Neuronal stem cell (in vitro differentiated cells): ENCODE measurements at regions not wholly inside any gene's neighbourhood (a gene's known extent, or its start where the extent isn't known, plus 50 kb on each side); places are given as distances from the start of the nearest gene placed in this dataset.

Source experiments
- DNase-seq: peaks from one replicate; pipeline ENCODE4 v3.0.0-alpha.2; 2013; ENCODE audit warnings: low spot score
- H2AFZ ChIP-seq: one replicate; pipeline ENCODE4 v1.6.1; 2013; ENCODE audit warnings: mild to moderate bottlenecking, low read length, inconsistent platforms
- H2AK5ac ChIP-seq: 2 replicates; pipeline ENCODE4 v1.6.1; 2013; ENCODE audit warnings: low read depth, mild to moderate bottlenecking, inconsistent platforms, low read length, moderate library complexity, mixed read lengths
- H2BK120ac ChIP-seq: 2 replicates; pipeline ENCODE4 v1.6.1; 2013; ENCODE audit warnings: low read depth, mild to moderate bottlenecking, inconsistent platforms, low read length, moderate library complexity, mixed read lengths
- H2BK12ac ChIP-seq: one replicate; pipeline ENCODE4 v1.6.1; 2013; ENCODE audit warnings: low read length, inconsistent platforms
- H2BK15ac ChIP-seq: 2 replicates; pipeline ENCODE4 v1.6.1; 2013; ENCODE audit warnings: mild to moderate bottlenecking, low read length, inconsistent platforms, mixed read lengths
- H2BK5ac ChIP-seq: one replicate; pipeline ENCODE4 v1.6.1; 2013; ENCODE audit warnings: inconsistent platforms, mild to moderate bottlenecking, low read length, moderate library complexity
- H3K14ac ChIP-seq: one replicate; pipeline ENCODE4 v1.6.1; 2013; ENCODE audit warnings: low read length, inconsistent platforms
- H3K18ac ChIP-seq: 2 replicates; pipeline ENCODE4 v1.6.1; 2013; ENCODE audit warnings: low read length, inconsistent platforms
- H3K23ac ChIP-seq: 2 replicates; pipeline ENCODE4 v1.6.1; 2013; ENCODE audit warnings: low read depth, mild to moderate bottlenecking, mixed read lengths, low read length, inconsistent platforms; ENCODE audit not compliant: poor library complexity
- H3K27ac ChIP-seq: replicated peaks from 3 replicates; pipeline ENCODE4 v1.5.1; 2013; ENCODE audit warnings: low read length, inconsistent platforms
- H3K27me3 ChIP-seq, 3 experiments: 2 replicates each; pipeline ENCODE4 v1.6.1; 2013; ENCODE audit warnings: low read length in 3 of 3, mild to moderate bottlenecking in 2 of 3, inconsistent platforms in 1 of 3, low read depth in 1 of 3, mixed read lengths in 1 of 3, moderate library complexity in 1 of 3; ENCODE audit not compliant: control insufficient read depth in 3 of 3, insufficient read depth in 3 of 3
- H3K36me3 ChIP-seq, 2 donors: replicated peaks in 1 of 2; 2 replicates each; pipeline ENCODE4 v1.6.1; 2013; ENCODE audit warnings: low read length in 2 of 2; ENCODE audit not compliant: control insufficient read depth in 2 of 2, insufficient read depth in 2 of 2
- H3K4ac ChIP-seq: 2 replicates; pipeline ENCODE4 v1.6.1; 2013; ENCODE audit warnings: inconsistent platforms, mild to moderate bottlenecking, low read length, moderate library complexity
- H3K4me1 ChIP-seq, 2 donors: 1 replicate in 1 of 2; 2 replicates in 1 of 2; pipeline ENCODE4 v1.6.1; 2013; ENCODE audit warnings: low read length in 2 of 2, low read depth in 1 of 2; ENCODE audit not compliant: control insufficient read depth in 2 of 2, insufficient read depth in 1 of 2
- H3K4me2 ChIP-seq: one replicate; pipeline ENCODE4 v1.6.1; 2013; ENCODE audit warnings: mild to moderate bottlenecking, low read length, inconsistent platforms; ENCODE audit not compliant: insufficient read depth, poor library complexity, severe bottlenecking
- H3K4me3 ChIP-seq, 2 donors: 2 replicates each; pipeline ENCODE4 v1.5.1; 2013; ENCODE audit warnings: low read length in 2 of 2, mild to moderate bottlenecking in 2 of 2, inconsistent platforms in 1 of 2, moderate library complexity in 1 of 2
- H3K79me1 ChIP-seq: one replicate; pipeline ENCODE4 v1.6.1; 2013; ENCODE audit warnings: low read depth, mild to moderate bottlenecking, inconsistent platforms, low read length, moderate library complexity
- H3K9ac ChIP-seq: one replicate; pipeline ENCODE4 v1.6.1; 2013; ENCODE audit warnings: mild to moderate bottlenecking, low read depth, low read length, inconsistent platforms; ENCODE audit not compliant: poor library complexity
- H3K9me3 ChIP-seq, 2 donors: replicated peaks in 1 of 2; 2 replicates each; pipeline versions ENCODE3 to v1.6.1; 2013; ENCODE audit warnings: low read length in 2 of 2, mild to moderate bottlenecking in 2 of 2, inconsistent platforms in 1 of 2, low read depth in 1 of 2, mixed read lengths in 1 of 2, moderate library complexity in 1 of 2; ENCODE audit not compliant: control insufficient read depth in 2 of 2, insufficient read depth in 1 of 2
- H4K8ac ChIP-seq: one replicate; pipeline ENCODE4 v1.6.1; 2013; ENCODE audit warnings: low read depth, mild to moderate bottlenecking, inconsistent platforms, low read length, moderate library complexity
- H4K91ac ChIP-seq: one replicate; pipeline ENCODE4 v1.6.1; 2013; ENCODE audit warnings: low read length, low read depth, mild to moderate bottlenecking, inconsistent platforms; ENCODE audit not compliant: poor library complexity
- WGBS, 2 donors: extraction: QIAGEN DNeasy Blood & Tissue Kit; methylation state at CpG; one replicate each; pipeline ENCODE4 v1.1.7; 2013; ENCODE audit warnings: missing lambda C conversion rate in 2 of 2, mixed read lengths in 1 of 2; ENCODE audit not compliant: insufficient read length in 2 of 2, insufficient replicate concordance in 1 of 2; ENCODE audit errors: extremely low coverage in 2 of 2; 5-methylcytosine and 5-hydroxymethylcytosine counted together

DNA sequence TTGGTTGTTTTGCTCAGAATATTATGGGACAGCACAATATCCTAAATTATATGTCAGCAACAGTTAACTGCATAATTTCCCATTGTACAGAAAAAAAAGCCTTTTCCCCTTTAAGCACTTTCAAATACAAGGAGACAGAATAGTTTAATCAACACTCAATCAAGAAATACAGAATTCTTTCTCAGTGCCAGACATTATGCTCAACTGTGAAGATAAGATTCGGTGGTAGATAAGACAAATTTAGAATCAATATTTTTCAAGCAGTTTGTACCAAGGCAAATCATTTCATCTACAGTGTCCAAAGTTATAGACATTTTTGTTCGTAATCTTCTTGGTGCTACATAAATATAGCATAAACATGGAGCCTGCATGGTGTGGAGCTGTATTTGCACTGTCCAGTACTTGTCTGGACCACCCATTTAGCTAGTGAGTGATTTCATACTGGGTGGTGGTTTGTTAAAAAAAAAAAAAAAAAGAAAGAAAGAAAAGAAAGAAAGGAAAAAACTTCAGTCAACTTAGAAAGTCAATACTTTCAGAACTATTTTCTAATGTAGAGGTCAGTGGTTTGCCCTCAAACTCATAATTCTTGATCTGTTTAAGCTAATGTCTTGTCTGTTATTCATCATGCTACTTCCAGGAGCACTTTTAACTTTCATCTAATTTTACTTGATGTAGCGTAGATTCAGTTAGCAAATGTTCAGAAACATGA is 522.9 kb downstream of the FAT4 start:
- no peak overlapping the region for H2BK15ac ChIP-seq
- H2BK120ac ChIP-seq: no peak overlapping the region
- H3K36me3 ChIP-seq: no peaks in the 10 kb centered on the region
- no peak overlapping the region for H3K4me3 ChIP-seq
- H3K9me3 ChIP-seq: no peaks in the 10 kb centered on the region
- H4K8ac ChIP-seq: no peak overlapping the region
- H2BK12ac ChIP-seq: no peak overlapping the region
- H3K14ac ChIP-seq: no peak overlapping the region
- H3K9ac ChIP-seq: no peak overlapping the region
- no peak overlapping the region for H3K18ac ChIP-seq
- no peak overlapping the region for H2BK5ac ChIP-seq
- no CpG with 5 or more reads among the region's 3 CpGs for WGBS, 2 donors
- no peak overlapping the region for H3K4me2 ChIP-seq
- no peak overlapping the region for H2AK5ac ChIP-seq
- no peak overlapping the region for H4K91ac ChIP-seq
- no peak for DNase-seq
- H3K4me1 ChIP-seq: no peaks in the 10 kb centered on the region
- H3K79me1 ChIP-seq: no peaks in the 10 kb centered on the region
- no peak overlapping the region for H2AFZ ChIP-seq
- no peak overlapping the region for H3K27ac ChIP-seq
- no peak overlapping the region for H3K23ac ChIP-seq
- no peaks in the 10 kb centered on the region for H3K27me3 ChIP-seq
- H3K4ac ChIP-seq: no peak overlapping the region

DNA sequence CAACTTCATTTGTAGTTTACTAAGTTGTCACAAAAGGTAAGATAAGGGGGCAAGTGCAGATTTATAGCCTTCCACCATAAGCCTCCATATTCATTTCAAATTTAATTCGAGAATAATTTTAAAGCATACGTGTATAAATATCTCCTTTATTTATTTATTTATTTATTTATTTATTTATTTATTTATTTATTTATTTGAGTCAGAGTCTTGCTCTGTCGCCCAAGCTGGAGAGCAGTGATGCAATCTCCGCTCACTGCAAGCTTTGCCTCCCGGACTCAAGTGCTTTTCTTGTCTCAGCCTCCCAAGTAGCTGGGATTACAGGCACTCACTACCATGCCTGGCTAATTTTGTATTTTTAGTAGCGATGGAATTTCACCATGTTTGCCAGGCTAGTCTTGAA is 523.4 kb downstream of the FAT4 start:
- no CpG with 5 or more reads among the region's 6 CpGs for WGBS, 2 donors
- no peak overlapping the region for H4K91ac ChIP-seq
- H2AK5ac ChIP-seq: no peak overlapping the region
- H4K8ac ChIP-seq: no peak overlapping the region
- H3K4ac ChIP-seq: no peak overlapping the region
- H3K4me3 ChIP-seq: no peak overlapping the region
- DNase-seq: no peak
- H2AFZ ChIP-seq: no peak overlapping the region
- H3K4me1 ChIP-seq: no peaks in the 10 kb centered on the region
- H3K23ac ChIP-seq: no peak overlapping the region
- H2BK5ac ChIP-seq: no peak overlapping the region
- H3K9me3 ChIP-seq: no peaks in the 10 kb centered on the region
- no peak overlapping the region for H3K9ac ChIP-seq
- H3K4me2 ChIP-seq: no peak overlapping the region
- H3K36me3 ChIP-seq: no peaks in the 10 kb centered on the region
- H3K27ac ChIP-seq: no peak overlapping the region
- H2BK15ac ChIP-seq: no peak overlapping the region
- H2BK120ac ChIP-seq: no peak overlapping the region
- H2BK12ac ChIP-seq: no peak overlapping the region
- H3K18ac ChIP-seq: no peak overlapping the region
- no peaks in the 10 kb centered on the region for H3K27me3 ChIP-seq
- H3K14ac ChIP-seq: no peak overlapping the region
- no peaks in the 10 kb centered on the region for H3K79me1 ChIP-seq

DNA sequence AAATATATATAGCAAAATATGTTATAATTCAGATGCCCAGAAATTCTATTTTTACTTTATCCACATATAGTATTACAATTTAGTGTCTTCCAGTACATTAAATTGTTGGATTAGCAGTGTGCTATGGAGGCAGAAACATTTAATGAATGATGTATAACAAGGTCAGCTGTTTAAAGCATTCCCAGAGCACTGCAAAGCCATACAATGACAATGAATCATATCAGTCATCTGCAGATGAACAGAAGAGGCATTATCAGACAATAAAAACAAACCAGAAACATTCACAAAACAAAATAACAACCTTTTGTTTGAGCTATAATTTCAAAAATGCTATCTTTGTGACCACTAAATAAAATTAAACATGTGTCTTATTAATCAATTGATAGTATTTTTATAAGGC is 524.2 kb downstream of the FAT4 start:
- Histone ChIP-seq H3K18ac (no peak overlapping the region), H3K23ac (no peak overlapping the region), H2BK120ac (no peak overlapping the region), H3K4ac (no peak overlapping the region), H3K9ac (no peak overlapping the region), H3K27me3 (no peaks in the 10 kb centered on the region), H3K4me2 (no peak overlapping the region), H3K36me3 (no peaks in the 10 kb centered on the region), H2BK5ac (no peak overlapping the region), H3K9me3 (no peaks in the 10 kb centered on the region), H2BK15ac (no peak overlapping the region), H3K4me3 (no peak overlapping the region), H3K14ac (no peak overlapping the region), H3K4me1 (no peaks in the 10 kb centered on the region), H2AK5ac (no peak overlapping the region), H2AFZ (no peak overlapping the region), H4K8ac (no peak overlapping the region), H3K27ac (no peak overlapping the region), H3K79me1 (no peaks in the 10 kb centered on the region), H4K91ac (no peak overlapping the region), H2BK12ac (no peak overlapping the region)
- no peak for DNase-seq

DNA sequence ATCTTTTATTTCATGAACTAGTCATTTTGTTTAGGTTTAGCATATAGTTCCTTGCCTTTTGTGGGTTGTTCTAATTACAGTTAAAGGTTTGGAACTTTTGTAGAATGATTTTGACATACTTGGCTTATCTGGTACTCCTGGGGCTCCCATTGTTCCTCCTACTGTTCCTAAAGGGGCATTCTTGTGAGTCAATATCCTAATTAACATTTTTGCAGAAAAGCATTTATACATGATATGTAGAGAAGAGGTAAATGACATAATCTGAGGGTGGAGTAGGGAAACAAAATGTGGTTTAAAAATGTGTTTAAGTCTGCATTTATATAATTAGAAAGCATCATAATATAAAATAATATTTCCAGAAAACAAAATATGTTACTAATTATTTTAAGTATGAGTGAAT is 529.2 kb downstream of the FAT4 start:
- Histone ChIP-seq H2BK5ac (no peak overlapping the region), H4K91ac (no peak overlapping the region)

More for the DNA sequence above, 529.2 kb downstream of the FAT4 start:
- H3K23ac ChIP-seq: no peak overlapping the region
- no peak overlapping the region for H2AK5ac ChIP-seq
- H4K8ac ChIP-seq: no peak overlapping the region
- H3K36me3 ChIP-seq: no peaks in the 10 kb centered on the region
- no peak overlapping the region for H3K4me3 ChIP-seq
- H3K79me1 ChIP-seq: no peaks in the 10 kb centered on the region
- H3K18ac ChIP-seq: no peak overlapping the region
- H2BK12ac ChIP-seq: no peak overlapping the region
- H3K4ac ChIP-seq: no peak overlapping the region
- no peak for DNase-seq
- H3K27me3 ChIP-seq: no peaks in the 10 kb centered on the region
- no peaks in the 10 kb centered on the region for H3K4me1 ChIP-seq
- no peak overlapping the region for H3K4me2 ChIP-seq
- H3K9me3 ChIP-seq: no peaks in the 10 kb centered on the region
- no peak overlapping the region for H2AFZ ChIP-seq
- H3K14ac ChIP-seq: no peak overlapping the region
- no peak overlapping the region for H3K27ac ChIP-seq
- H3K9ac ChIP-seq: no peak overlapping the region
- H2BK15ac ChIP-seq: no peak overlapping the region
- H2BK120ac ChIP-seq: no peak overlapping the region
